IMR-90 (cell line): ENCODE measurements at regions not wholly inside any gene's neighbourhood (a gene's known extent, or its start where the extent isn't known, plus 50 kb on each side); places are given as distances from the start of the nearest gene placed in this dataset.

Experiments used
- ATAC-seq: fragments of 200-7000 bp; cut with Tn5 transposase; 2 replicates; pipeline ENCODE4 v1.9.1; 2020; ENCODE audit warnings: low read depth, mild to moderate bottlenecking, moderate library complexity
- BruUV-seq: library from RNA; stranded (reverse); fragments of 400-500 nt; replicated peaks from 2 replicates; lab custom pipeline; 2021; lab: Mats Ljungman, UMichigan
- CTCF ChIA-PET: fragments of 300-600 bp; formaldehyde crosslinking; extraction: SDS; loops from one replicate; lab custom pipeline; 2021; ENCODE audit warnings: antibody characterized with exemption; lab: Yijun Ruan, JAX
- POLR2A ChIA-PET: fragments of 300-600 bp; sonication (Branson Sonifier 250); formaldehyde crosslinking; loops from one replicate; lab custom pipeline; 2022; ENCODE audit warnings: antibody characterized with exemption; ENCODE audit not compliant: unreplicated experiment; lab: Charles Lee
- DNase-seq: peaks from one replicate; pipeline ENCODE4 v3.0.0; 2013
- H2AFZ ChIP-seq: replicated peaks from 2 replicates; pipeline ENCODE3; 2013; ENCODE audit warnings: low read length, mild to moderate bottlenecking; ENCODE audit not compliant: poor library complexity
- H2AK5ac ChIP-seq: 2 replicates; pipeline ENCODE4 v1.6.1; 2013; ENCODE audit warnings: low read depth, low read length, inconsistent platforms
- H2AK9ac ChIP-seq: replicated peaks from 2 replicates; pipeline ENCODE3; 2013; ENCODE audit warnings: mild to moderate bottlenecking, low read depth, low read length, moderate library complexity; ENCODE audit not compliant: poor library complexity
- H2BK120ac ChIP-seq: 2 replicates; pipeline ENCODE4 v1.6.1; 2013; ENCODE audit warnings: low read depth, low read length, inconsistent platforms
- H2BK15ac ChIP-seq: 3 replicates; pipeline ENCODE4 v1.6.1; 2013; ENCODE audit warnings: low read depth, low read length, inconsistent platforms
- H2BK20ac ChIP-seq: 2 replicates; pipeline ENCODE4 v1.6.1; 2013; ENCODE audit warnings: low read depth, mild to moderate bottlenecking, inconsistent platforms, low read length, moderate library complexity
- H2BK5ac ChIP-seq: 2 replicates; pipeline ENCODE4 v1.6.1; 2013; ENCODE audit warnings: mild to moderate bottlenecking, low read depth, low read length, inconsistent platforms; ENCODE audit not compliant: poor library complexity, severe bottlenecking
- H3K14ac ChIP-seq: replicated peaks from 2 replicates; pipeline ENCODE4 v1.6.1; 2013; ENCODE audit warnings: low read depth, low read length, inconsistent platforms
- H3K18ac ChIP-seq: 2 replicates; pipeline ENCODE4 v1.6.1; 2013; ENCODE audit warnings: low read depth, low read length, control low read depth
- H3K23ac ChIP-seq: 2 replicates; pipeline ENCODE4 v1.6.1; 2013; ENCODE audit warnings: low read depth, low read length, inconsistent platforms
- H3K27ac ChIP-seq: 2 replicates; pipeline ENCODE4 v1.5.1; 2013; ENCODE audit warnings: mild to moderate bottlenecking, control low read depth, low read length; ENCODE audit not compliant: insufficient read depth
- H3K27me3 ChIP-seq: 2 replicates; pipeline ENCODE4 v1.6.1; 2013; ENCODE audit warnings: low read length; ENCODE audit not compliant: control insufficient read depth, insufficient read depth
- H3K36me3 ChIP-seq: 2 replicates; pipeline ENCODE4 v1.6.1; 2013; ENCODE audit warnings: low read length, mixed read lengths; ENCODE audit not compliant: control insufficient read depth, insufficient read depth
- H3K4ac ChIP-seq: 2 replicates; pipeline ENCODE4 v1.6.1; 2013; ENCODE audit warnings: low read depth, low read length, inconsistent platforms
- H3K4me1 ChIP-seq: 2 replicates; pipeline ENCODE4 v1.6.1; 2013; ENCODE audit warnings: low read length, mixed read lengths; ENCODE audit not compliant: control insufficient read depth, insufficient read depth
- H3K4me2 ChIP-seq: 2 replicates; pipeline ENCODE4 v1.6.1; 2013; ENCODE audit warnings: low read depth, mild to moderate bottlenecking, control low read depth, low read length, moderate library complexity
- H3K4me3 ChIP-seq: 2 replicates; pipeline ENCODE4 v1.5.1; 2013; ENCODE audit warnings: low read depth, mild to moderate bottlenecking, control low read depth, low read length, moderate library complexity; ENCODE audit not compliant: insufficient read depth
- H3K56ac ChIP-seq: 2 replicates; pipeline ENCODE4 v1.6.1; 2013; ENCODE audit warnings: low read length, inconsistent platforms; ENCODE audit not compliant: insufficient read depth; ENCODE audit errors: extremely low read depth
- H3K79me1 ChIP-seq, 2 experiments: 2 replicates each; pipeline ENCODE4 v1.6.1; 2013; ENCODE audit warnings: low read length in 2 of 2, inconsistent platforms in 1 of 2, low read depth in 1 of 2
- H3K9ac ChIP-seq: 2 replicates; pipeline ENCODE4 v1.6.1; 2013; ENCODE audit warnings: low read depth, low read length, control low read depth
- H3K9me1 ChIP-seq: 2 replicates; pipeline ENCODE4 v1.6.1; 2013; ENCODE audit warnings: low read length, inconsistent platforms; ENCODE audit not compliant: insufficient read depth
- H3K9me3 ChIP-seq: 2 replicates; pipeline ENCODE4 v1.6.1; 2013; ENCODE audit warnings: low read length; ENCODE audit not compliant: control insufficient read depth, insufficient read depth
- H4K20me1 ChIP-seq: 2 replicates; pipeline ENCODE4 v1.6.1; 2013; ENCODE audit warnings: low read length, inconsistent platforms; ENCODE audit not compliant: insufficient read depth
- H4K5ac ChIP-seq: 2 replicates; pipeline ENCODE4 v1.6.1; 2013; ENCODE audit warnings: mild to moderate bottlenecking, low read depth, low read length, control low read depth
- H4K8ac ChIP-seq, 2 experiments: 2 replicates each; pipeline ENCODE4 v1.6.1; 2013; ENCODE audit warnings: low read depth in 2 of 2, low read length in 2 of 2, control low read depth in 1 of 2, inconsistent platforms in 1 of 2
- H4K91ac ChIP-seq: 2 replicates; pipeline ENCODE4 v1.6.1; 2013; ENCODE audit warnings: low read depth, low read length, inconsistent platforms; ENCODE audit not compliant: insufficient read depth
- BHLHE40 ChIP-seq: fragments of 150-350 bp; IDR thresholded peaks from 2 replicates; pipeline ENCODE4 v1.6.1; 2016; ENCODE audit warnings: mild to moderate bottlenecking, low read depth, low read length
- CEBPB ChIP-seq: IDR thresholded peaks from 2 replicates; pipeline ENCODE4 v1.6.1; 2012; ENCODE audit warnings: low read depth, low read length, improper control_type of control experiment
- CHD1 ChIP-seq: IDR thresholded peaks from 2 replicates; pipeline ENCODE4 v1.6.1; 2012; ENCODE audit warnings: low read depth, low read length, improper control_type of control experiment
- CTCF ChIP-seq: conservative IDR thresholded peaks from 2 replicates; pipeline ENCODE4 v1.5.1; 2012; ENCODE audit warnings: mild to moderate bottlenecking, low read depth, low read length, improper control_type of control experiment
- ELK1 ChIP-seq: fragments of 150-350 bp; IDR thresholded peaks from 2 replicates; pipeline ENCODE4 v1.6.1; 2016; ENCODE audit warnings: low read depth, mild to moderate bottlenecking, low read length, moderate library complexity, borderline replicate concordance
- FOS ChIP-seq: fragments of 150-350 bp; IDR thresholded peaks from 2 replicates; pipeline ENCODE4 v1.6.1; 2016; ENCODE audit warnings: low read depth, low read length
- MAFK ChIP-seq: IDR thresholded peaks from 2 replicates; pipeline ENCODE4 v1.6.1; 2012; ENCODE audit warnings: low read depth, low read length, improper control_type of control experiment
- MAZ ChIP-seq: IDR thresholded peaks from 2 replicates; pipeline ENCODE4 v1.6.1; 2012; ENCODE audit warnings: low read depth, mild to moderate bottlenecking, low read length, improper control_type of control experiment, moderate library complexity, borderline replicate concordance
- MXI1 ChIP-seq: IDR thresholded peaks from 2 replicates; pipeline ENCODE4 v1.6.1; 2012; ENCODE audit warnings: low read depth, mild to moderate bottlenecking, low read length, moderate library complexity, borderline replicate concordance
- NFE2L2 ChIP-seq: fragments of 150-350 bp; IDR thresholded peaks from 2 replicates; pipeline ENCODE4 v1.6.1; 2016; ENCODE audit warnings: low read depth, mild to moderate bottlenecking, low read length
- POLR2A ChIP-seq: IDR thresholded peaks from 2 replicates; pipeline ENCODE4 v1.6.1; 2012; ENCODE audit warnings: mild to moderate bottlenecking, low read depth, low read length
- RAD21 ChIP-seq: IDR thresholded peaks from 2 replicates; pipeline ENCODE4 v1.6.1; 2012; ENCODE audit warnings: low read length, improper control_type of control experiment
- RCOR1 ChIP-seq: IDR thresholded peaks from 2 replicates; pipeline ENCODE4 v1.6.1; 2012; ENCODE audit warnings: mild to moderate bottlenecking, low read length, improper control_type of control experiment; ENCODE audit not compliant: insufficient replicate concordance
- RFX5 ChIP-seq: IDR thresholded peaks from 2 replicates; pipeline ENCODE4 v1.8.0; 2012; ENCODE audit warnings: low read depth, mild to moderate bottlenecking, low read length, moderate library complexity
- SMC3 ChIP-seq: fragments of 150-350 bp; IDR thresholded peaks from 2 replicates; pipeline ENCODE4 v1.6.1; 2016; ENCODE audit warnings: low read depth, mild to moderate bottlenecking, antibody characterized with exemption, low read length, moderate library complexity
- USF2 ChIP-seq: fragments of 150-350 bp; IDR thresholded peaks from 2 replicates; pipeline ENCODE4 v1.6.1; 2017; ENCODE audit warnings: mild to moderate bottlenecking, antibody characterized with exemption, low read length, low read depth
- WGBS, 2 experiments: methylation state at CpG; one replicate each; pipeline versions ENCODE4 v1.1.5 to v1.1.7; 2013; ENCODE audit warnings: missing lambda C conversion rate in 2 of 2; ENCODE audit not compliant: insufficient read length in 1 of 2; ENCODE audit errors: extremely low coverage in 2 of 2; 5-methylcytosine and 5-hydroxymethylcytosine counted together
- dilution Hi-C: fragments of 300-500 bp; cut with HindIII; formaldehyde crosslinking; loops from one replicate; pipeline ENCODE4 v1.14.3; 2018; ENCODE audit warnings: low sequenced_read_pairs; ENCODE audit not compliant: unreplicated experiment
- in situ Hi-C: fragments of 300-500 bp; cut with MboI; formaldehyde crosslinking; loops from 3 replicates; pipeline ENCODE4 v1.14.3; 2019; ENCODE audit warnings: low sequenced_read_pairs, inconsistent platforms, mixed read lengths
- intact Hi-C: fragments of 100-400 bp; cut with micrococcal nuclease; formaldehyde crosslinking; loops from 2 replicates; pipeline ENCODE4 v1.10.0; 2022

GRCh38 chr2:236949089-236949905, 136.4 kb upstream of the COPS8 start:
- Histone ChIP-seq H3K27me3 (peaks cover 6% of the 10 kb centered on the region), H3K4me1 (no peaks in the 10 kb centered on the region), H3K4ac (no peak overlapping the region), H3K79me1 (no peaks in the 10 kb centered on the region), H2BK5ac (no peak overlapping the region), H2AK5ac (no peak overlapping the region), H3K23ac (no peak overlapping the region), H4K8ac (no peak overlapping the region), H4K5ac (no peak overlapping the region), H3K36me3 (no peaks in the 10 kb centered on the region), H3K4me2 (no peak overlapping the region), H3K18ac (no peak overlapping the region), H4K91ac (no peak overlapping the region), H4K20me1 (no peaks in the 10 kb centered on the region), H3K9me3 (no peaks in the 10 kb centered on the region), H2BK20ac (no peak overlapping the region), H3K9me1 (no peaks in the 10 kb centered on the region), H2AFZ (peak overlapping the region; percentile 58), H3K14ac (no peak overlapping the region), H3K4me3 (no peak overlapping the region), H2BK15ac (no peak overlapping the region), H2AK9ac (no peak overlapping the region), H3K27ac (no peak overlapping the region), H2BK120ac (no peak overlapping the region), H3K9ac (no peak overlapping the region), H3K56ac (no peak overlapping the region)
- DNase-seq = no peak
- BruUV-seq = no TSS peak
- in situ Hi-C loops = no loop called here
- ChIA-PET POLR2A (no interaction called here), CTCF (no interaction called here)
- no peak for TF ChIP-seq CTCF
- no peak for TF ChIP-seq MAZ
- no peak for TF ChIP-seq RCOR1
- no peak for TF ChIP-seq SMC3
- no peak for TF ChIP-seq ELK1
- TF ChIP-seq MXI1 = no peak
- no peak for TF ChIP-seq RAD21
- TF ChIP-seq NFE2L2 = no peak
- no peak for TF ChIP-seq POLR2A
- TF ChIP-seq MAFK = no peak
- TF ChIP-seq USF2 = no peak
- TF ChIP-seq BHLHE40 = no peak
- TF ChIP-seq CEBPB = no peak
- no peak for TF ChIP-seq CHD1
- no peak for TF ChIP-seq RFX5
- no peak for TF ChIP-seq FOS
- WGBS, 2 experiments = 47% methylated on average over 4 of the region's 20 CpGs; no CpG with 5 or more reads in 1 of the 2 experiments
- dilution Hi-C loops = no loop called here
- intact Hi-C loops = no loop called here
- no peak for ATAC-seq
